ENCODE measurements at regions not wholly inside any gene's neighbourhood (a gene's known extent, or its start where the extent isn't known, plus 50 kb on each side); places are given as distances from the start of the nearest gene placed in this dataset.
A peak's percentile ranks its signal among the peaks of the same experiment; 100 is the strongest.
"Not testable (repeated sequence)": the region's sequence is repeated elsewhere in the genome, so short reads cannot be mapped to it uniquely, and the experiment has no call there.

DNA sequence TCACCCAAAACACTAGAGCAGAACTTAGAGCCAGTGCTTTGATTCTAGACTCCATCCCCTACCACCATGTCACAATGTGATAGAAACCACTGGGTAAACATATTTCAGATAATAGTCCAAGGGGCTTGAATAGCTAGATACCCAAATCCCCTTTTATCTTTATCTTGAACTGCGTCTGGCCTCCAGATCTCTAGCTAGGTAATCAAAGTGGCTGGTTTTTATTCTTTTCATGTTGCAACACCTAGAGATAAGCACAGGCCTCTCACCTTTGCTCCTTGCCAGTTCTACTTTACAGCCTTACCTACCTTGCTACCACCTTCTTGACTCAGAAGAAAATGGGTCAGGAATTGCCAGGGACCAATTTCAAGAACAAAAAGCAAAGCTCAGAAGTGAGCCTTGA lies 171.2 kb downstream of the C1D start:
- Histone ChIP-seq H3K4me3 (no peak overlapping the region), H3K27ac (no peak overlapping the region), H3K4me1 (replicated peaks in 1 of 2) (peaks cover 30 to 47% of the 10 kb centered on the region in 2 donors)
- no peak for ATAC-seq (replicated peaks in 6 of 8)
- WGBS, 10 experiments = 83 to 100% (median 100%) methylated on average over 1 of the region's 1 CpG; no CpG with 5 or more reads in 5 of the 10 experiments
- in situ Hi-C loops (cut with MboI; ENCODE audit: low pct_unique_long_range_greater_than_20kb in 2 of 9, low sequenced_read_pairs in 9 of 9, unreplicated experiment in 9 of 9) = no loop called here

DNA sequence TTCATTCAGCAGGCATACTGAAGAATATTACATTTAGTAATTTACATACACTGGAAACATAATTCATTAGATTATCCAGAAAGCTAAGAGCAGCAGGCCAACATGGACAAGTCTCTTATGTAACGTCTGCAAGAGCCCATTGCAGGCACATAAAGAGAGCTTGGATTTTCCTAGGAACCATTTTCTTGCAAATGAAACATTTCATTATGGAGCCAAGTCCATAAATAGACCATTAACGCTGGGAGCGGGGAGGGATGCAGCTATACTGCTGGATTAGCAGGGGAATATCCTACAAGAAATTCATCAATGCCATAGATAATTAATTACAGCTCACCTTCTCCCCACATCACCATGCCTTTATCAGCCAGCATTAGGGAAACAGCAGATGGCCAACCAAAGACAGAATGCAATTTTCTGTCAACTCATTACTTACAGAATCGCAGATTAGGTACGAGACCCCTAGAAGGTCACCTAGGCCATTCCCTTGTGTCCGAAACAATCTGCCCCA lies 170.4 kb downstream of the C1D start:
- in situ Hi-C loops (cut with MboI; ENCODE audit: low pct_unique_long_range_greater_than_20kb in 2 of 9, low sequenced_read_pairs in 9 of 9, unreplicated experiment in 9 of 9) = no loop called here
- ATAC-seq (replicated peaks in 6 of 8) = peak in 5 of 8 experiments; percentile 32 to 64 (median 46)
- Histone ChIP-seq H3K27ac (peak overlapping the region in 1 of 2 donors; percentile 5), H3K4me1 (replicated peaks in 1 of 2) (peaks cover 33 to 55% of the 10 kb centered on the region in 2 donors), H3K4me3 (no peak overlapping the region)
- 0 to 80% (median 39%) methylated on average over 1 to 6 of the region's 6 CpGs; no CpG with 5 or more reads in 2 of the 10 experiments for WGBS, 10 experiments

DNA sequence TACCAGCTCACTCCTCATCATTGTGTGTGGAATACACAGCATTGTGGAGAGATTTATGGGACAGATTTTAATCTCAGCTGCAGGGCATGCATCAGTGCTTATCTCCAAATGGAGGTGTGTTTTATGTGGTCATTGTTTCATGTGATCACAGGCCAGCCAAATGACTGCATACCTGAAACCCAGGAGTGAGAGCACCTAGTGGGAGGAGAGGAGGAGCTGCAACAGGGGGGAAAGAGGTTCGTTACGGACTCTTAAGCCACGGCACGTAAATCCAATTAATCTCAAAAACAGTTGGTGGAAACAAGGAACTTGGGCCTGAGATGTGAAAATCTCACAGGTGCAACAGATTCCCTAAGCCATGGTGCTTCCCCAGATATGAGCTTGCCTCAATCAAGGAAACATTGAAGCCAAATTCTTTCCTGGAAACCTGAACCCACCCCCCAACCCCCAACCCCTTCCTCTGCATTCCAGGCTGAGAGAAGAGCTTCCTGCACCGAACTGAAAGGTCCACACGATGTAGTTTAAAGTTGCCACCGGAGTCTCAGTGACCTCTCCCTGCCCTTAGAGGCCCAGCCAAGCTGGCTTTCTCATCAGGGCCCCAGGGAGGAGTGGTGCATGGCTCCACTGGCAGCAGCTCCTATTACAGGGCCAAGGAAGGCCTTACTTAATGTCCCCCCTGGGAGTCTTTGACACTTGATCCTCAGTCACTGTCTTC lies 167.4 kb downstream of the C1D start:
- H3K4me1 ChIP-seq (replicated peaks in 1 of 2) = peaks cover 33 to 61% of the 10 kb centered on the region in 2 donors
- in situ Hi-C loops (cut with MboI; ENCODE audit: low pct_unique_long_range_greater_than_20kb in 2 of 9, low sequenced_read_pairs in 9 of 9, unreplicated experiment in 9 of 9) = no loop called here
- H3K4me3 ChIP-seq = no peak overlapping the region
- peak in 6 of 8 experiments; percentile 47 to 85 (median 76) for ATAC-seq (replicated peaks in 6 of 8)
- H3K27ac ChIP-seq = peak overlapping the region; percentile 16 to 19
- WGBS, 10 experiments = 0 to 100% (median 77%) methylated on average over 1 to 4 of the region's 7 CpGs; no CpG with 5 or more reads in 2 of the 10 experiments

DNA sequence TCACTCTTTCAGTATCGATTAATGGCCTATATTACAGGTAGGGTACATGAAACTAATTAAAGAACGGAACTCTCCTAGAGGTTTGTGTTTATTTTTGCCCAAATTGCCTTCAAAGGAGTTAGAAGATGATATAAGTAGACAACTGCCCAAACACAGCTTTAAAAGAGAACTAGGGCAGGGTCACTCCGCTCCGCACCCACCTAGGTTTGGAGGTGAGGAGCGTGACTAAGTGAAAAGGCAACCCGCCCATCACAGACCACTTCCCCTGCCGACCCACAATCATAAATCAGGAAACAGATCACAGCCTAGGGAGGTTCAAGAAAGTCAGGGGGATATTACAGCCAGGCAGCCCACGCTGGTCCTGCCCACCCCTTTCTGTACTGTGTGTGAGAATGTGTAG lies 166.7 kb downstream of the C1D start:
- no peak overlapping the region for H3K27ac ChIP-seq
- peaks cover 33 to 57% of the 10 kb centered on the region in 2 donors for H3K4me1 ChIP-seq (replicated peaks in 1 of 2)
- in situ Hi-C loops (cut with MboI; ENCODE audit: low pct_unique_long_range_greater_than_20kb in 2 of 9, low sequenced_read_pairs in 9 of 9, unreplicated experiment in 9 of 9) = no loop called here
- 54 to 100% (median 93%) methylated on average over 1 to 5 of the region's 8 CpGs; no CpG with 5 or more reads in 3 of the 10 experiments for WGBS, 10 experiments
- H3K4me3 ChIP-seq = no peak overlapping the region
- peak in 3 of 8 experiments; percentile 13 to 25 (median 18) for ATAC-seq (replicated peaks in 6 of 8)

DNA sequence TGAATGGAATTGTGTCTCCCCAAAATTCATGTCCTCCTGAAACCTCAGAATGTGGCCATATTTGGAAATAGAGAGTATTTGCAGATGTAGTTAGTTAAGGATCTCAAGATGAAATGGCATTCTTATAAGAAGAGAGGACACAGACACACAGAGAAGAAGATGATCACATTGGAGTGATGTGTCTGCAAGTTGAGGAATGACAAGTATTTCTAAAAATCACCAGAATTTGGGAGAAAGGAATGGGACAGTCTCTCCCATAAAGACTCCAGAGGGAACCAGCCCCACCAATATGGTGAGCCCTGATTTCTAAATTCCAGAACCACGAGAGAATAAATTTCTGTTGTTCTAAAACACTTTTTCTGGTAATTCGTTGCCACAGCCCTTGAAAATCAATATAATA lies 166.3 kb downstream of the C1D start:
- WGBS, 10 experiments = 0 to 100% (median 85%) methylated on average over 1 to 2 of the region's 2 CpGs; no CpG with 5 or more reads in 4 of the 10 experiments

DNA sequence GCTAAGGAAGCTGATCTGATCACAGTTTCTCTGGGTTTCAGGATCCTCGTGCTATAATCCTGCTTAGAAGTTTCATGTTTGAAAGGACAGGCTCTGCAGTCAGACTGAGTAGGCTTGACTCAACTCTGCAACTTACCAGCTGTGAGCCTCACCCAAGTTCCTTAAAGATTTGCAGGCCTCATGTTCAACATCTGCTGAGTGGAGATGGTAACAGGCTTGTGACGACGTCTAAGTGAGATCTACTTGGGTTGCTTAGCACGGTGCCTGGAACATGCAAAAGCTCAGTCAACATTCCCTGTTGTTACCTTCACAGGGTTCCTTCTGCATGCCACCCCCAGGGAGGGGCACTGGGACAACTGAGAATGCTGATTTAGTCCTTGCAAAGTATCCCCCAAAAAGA lies 164.2 kb downstream of the C1D start:
- ATAC-seq (replicated peaks in 6 of 8) = peak in 3 of 8 experiments; percentile 67 to 99 (median 92)
- peaks cover 18 to 36% of the 10 kb centered on the region in 2 donors for H3K4me1 ChIP-seq (replicated peaks in 1 of 2)
- in situ Hi-C loops (cut with MboI; ENCODE audit: low pct_unique_long_range_greater_than_20kb in 2 of 9, low sequenced_read_pairs in 9 of 9, unreplicated experiment in 9 of 9) = no loop called here
- no peak overlapping the region for H3K4me3 ChIP-seq
- H3K27ac ChIP-seq = no peak overlapping the region
- WGBS, 10 experiments = 0 to 73% (median 60%) methylated on average over 1 to 4 of the region's 4 CpGs; no CpG with 5 or more reads in 3 of the 10 experiments

More for the DNA sequence above, 166.3 kb downstream of the C1D start:
- in situ Hi-C loops (cut with MboI; ENCODE audit: low pct_unique_long_range_greater_than_20kb in 2 of 9, low sequenced_read_pairs in 9 of 9, unreplicated experiment in 9 of 9) = no loop called here
- no peak overlapping the region for H3K27ac ChIP-seq
- H3K4me1 ChIP-seq (replicated peaks in 1 of 2) = peaks cover 32 to 53% of the 10 kb centered on the region in 2 donors
- no peak overlapping the region for H3K4me3 ChIP-seq
- no peak for ATAC-seq (replicated peaks in 6 of 8)

DNA sequence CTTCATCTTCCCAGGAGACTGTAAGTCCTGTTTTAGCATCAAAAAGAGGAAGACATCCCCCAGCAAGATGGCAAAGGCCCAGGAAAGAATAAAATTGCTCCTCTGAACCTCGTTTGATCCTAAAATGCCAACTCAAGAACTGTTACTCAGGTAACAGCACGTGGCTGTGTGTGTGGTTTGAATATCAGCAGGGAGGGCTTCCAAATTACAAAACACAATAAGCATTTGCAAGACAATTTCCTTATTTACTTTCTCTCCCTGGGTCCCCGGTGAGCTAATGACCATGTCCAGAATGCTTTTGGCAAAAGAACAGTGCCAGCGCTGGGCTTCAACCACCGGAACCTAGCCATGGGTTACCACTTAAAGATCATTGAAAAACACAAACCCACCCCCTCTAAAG lies 163.6 kb downstream of the C1D start:
- no peak overlapping the region for H3K4me3 ChIP-seq
- in situ Hi-C loops (cut with MboI; ENCODE audit: low pct_unique_long_range_greater_than_20kb in 2 of 9, low sequenced_read_pairs in 9 of 9, unreplicated experiment in 9 of 9) = no loop called here
- no peak overlapping the region for H3K27ac ChIP-seq
- WGBS, 10 experiments = 4 to 78% (median 36%) methylated on average over 3 to 5 of the region's 5 CpGs; no CpG with 5 or more reads in 3 of the 10 experiments
- no peak for ATAC-seq (replicated peaks in 6 of 8)
- H3K4me1 ChIP-seq (replicated peaks in 1 of 2) = peaks cover 18 to 42% of the 10 kb centered on the region in 2 donors

DNA sequence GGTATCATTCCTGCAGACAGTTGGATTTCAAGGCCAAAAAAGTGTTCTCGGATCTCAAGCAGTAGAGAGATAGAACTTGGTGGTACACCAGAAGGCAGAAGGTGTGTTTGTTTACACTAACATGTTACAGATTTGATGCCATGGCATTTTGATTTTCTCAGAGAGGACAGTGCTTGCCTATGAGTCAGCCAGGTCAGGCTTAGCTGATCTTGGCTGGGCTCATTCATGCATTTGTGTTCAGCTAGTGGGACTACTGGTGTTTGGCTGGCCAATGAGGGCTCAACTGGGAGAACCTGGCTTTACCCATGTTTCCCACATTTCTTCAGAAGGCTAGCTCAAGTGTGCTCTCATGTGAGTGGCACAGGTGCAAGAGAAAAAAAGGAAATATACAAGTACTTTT lies 162.0 kb downstream of the C1D start:
- Histone ChIP-seq H3K4me3 (no peak overlapping the region), H3K4me1 (replicated peaks in 1 of 2) (peaks cover 17 to 37% of the 10 kb centered on the region in 2 donors), H3K27ac (no peak overlapping the region)
- WGBS, 10 experiments = 56 to 100% (median 89%) methylated on average over 1 of the region's 1 CpG; no CpG with 5 or more reads in 5 of the 10 experiments
- in situ Hi-C loops (cut with MboI; ENCODE audit: low pct_unique_long_range_greater_than_20kb in 2 of 9, low sequenced_read_pairs in 9 of 9, unreplicated experiment in 9 of 9) = no loop called here
- ATAC-seq (replicated peaks in 6 of 8) = no peak

DNA sequence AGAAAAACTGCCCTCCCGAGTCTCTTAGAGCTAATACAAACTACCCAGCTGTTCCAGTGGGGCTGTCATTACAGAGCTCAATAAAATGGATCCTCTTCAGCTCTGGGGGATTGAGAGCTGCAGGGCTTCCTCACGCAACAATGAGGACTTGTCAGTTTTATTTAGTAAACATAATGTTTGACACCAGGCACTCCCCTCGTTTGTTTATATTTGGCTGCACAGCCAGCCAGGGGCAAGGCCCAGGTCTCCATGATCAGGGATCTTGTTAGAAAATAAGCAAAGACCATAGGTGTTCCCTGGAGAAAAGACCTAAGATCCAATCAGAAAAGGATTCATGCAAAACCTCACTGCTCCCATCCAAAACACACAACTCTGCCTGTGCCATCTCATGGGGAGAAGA lies 158.2 kb downstream of the C1D start:
- WGBS, 10 experiments = 25 to 73% (median 60%) methylated on average over 1 to 3 of the region's 3 CpGs; no CpG with 5 or more reads in 3 of the 10 experiments
- ATAC-seq (replicated peaks in 6 of 8) = no peak
- in situ Hi-C loops (cut with MboI; ENCODE audit: low pct_unique_long_range_greater_than_20kb in 2 of 9, low sequenced_read_pairs in 9 of 9, unreplicated experiment in 9 of 9) = no loop called here
- Histone ChIP-seq H3K4me3 (no peak overlapping the region), H3K27ac (peak overlapping the region in 1 of 2 donors; percentile 55), H3K4me1 (replicated peaks in 1 of 2) (peaks cover 8 to 15% of the 10 kb centered on the region in 2 donors)

DNA sequence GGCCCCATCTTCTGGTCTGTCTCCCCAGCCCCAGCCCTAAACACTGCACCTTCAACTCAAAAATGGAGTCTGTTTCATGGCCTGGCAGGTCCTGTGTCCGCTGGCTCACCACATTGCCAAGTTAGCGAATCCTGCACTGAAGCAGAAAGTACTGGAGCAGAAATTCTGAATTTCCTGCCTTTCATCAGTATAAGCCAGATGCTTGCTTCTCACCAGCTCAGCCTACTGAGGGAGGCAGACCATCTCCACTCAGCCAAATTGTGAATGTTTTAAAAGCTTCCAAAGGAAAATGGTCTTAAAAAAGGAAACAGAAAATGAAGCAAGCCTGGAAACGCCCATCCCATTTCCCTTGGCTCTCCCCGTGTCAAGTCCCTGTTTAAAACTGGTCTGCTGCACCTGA lies 157.8 kb downstream of the C1D start:
- in situ Hi-C loops (cut with MboI; ENCODE audit: low pct_unique_long_range_greater_than_20kb in 2 of 9, low sequenced_read_pairs in 9 of 9, unreplicated experiment in 9 of 9) = no loop called here
- peaks cover 8 to 15% of the 10 kb centered on the region in 2 donors for H3K4me1 ChIP-seq (replicated peaks in 1 of 2)
- ATAC-seq (replicated peaks in 6 of 8) = no peak
- peak overlapping the region in 1 of 2 donors; percentile 55 for H3K27ac ChIP-seq
- no peak overlapping the region for H3K4me3 ChIP-seq
- WGBS, 10 experiments = 31 to 70% (median 46%) methylated on average over 1 to 3 of the region's 4 CpGs; no CpG with 5 or more reads in 5 of the 10 experiments

DNA sequence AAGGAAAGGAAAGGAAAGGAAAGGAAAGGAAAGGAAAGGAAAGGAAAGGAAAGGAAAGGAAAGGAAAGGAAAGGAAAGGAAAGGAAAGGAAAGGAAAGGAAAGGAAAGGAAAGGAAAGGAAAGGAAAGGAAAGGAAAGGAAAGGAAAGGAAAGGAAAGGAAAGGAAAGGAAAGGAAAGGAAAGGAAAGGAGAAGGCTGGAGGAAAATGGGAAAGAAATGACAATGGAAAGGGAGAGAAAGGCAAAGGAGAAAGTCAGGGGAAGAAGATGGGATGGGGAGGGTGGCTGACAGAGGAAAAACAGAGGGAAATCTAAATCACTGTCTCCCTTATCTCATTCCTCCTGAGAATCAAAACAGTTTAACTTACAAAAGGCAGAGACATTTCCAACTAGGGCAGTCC lies 156.3 kb downstream of the C1D start:
- H3K4me1 ChIP-seq (replicated peaks in 1 of 2) = peaks cover 8 to 15% of the 10 kb centered on the region in 2 donors
- H3K4me3 ChIP-seq; H3K27ac ChIP-seq; ATAC-seq (replicated peaks in 6 of 8); in situ Hi-C loops (cut with MboI; ENCODE audit: low pct_unique_long_range_greater_than_20kb in 2 of 9, low sequenced_read_pairs in 9 of 9, unreplicated experiment in 9 of 9): not testable (repeated sequence)

DNA sequence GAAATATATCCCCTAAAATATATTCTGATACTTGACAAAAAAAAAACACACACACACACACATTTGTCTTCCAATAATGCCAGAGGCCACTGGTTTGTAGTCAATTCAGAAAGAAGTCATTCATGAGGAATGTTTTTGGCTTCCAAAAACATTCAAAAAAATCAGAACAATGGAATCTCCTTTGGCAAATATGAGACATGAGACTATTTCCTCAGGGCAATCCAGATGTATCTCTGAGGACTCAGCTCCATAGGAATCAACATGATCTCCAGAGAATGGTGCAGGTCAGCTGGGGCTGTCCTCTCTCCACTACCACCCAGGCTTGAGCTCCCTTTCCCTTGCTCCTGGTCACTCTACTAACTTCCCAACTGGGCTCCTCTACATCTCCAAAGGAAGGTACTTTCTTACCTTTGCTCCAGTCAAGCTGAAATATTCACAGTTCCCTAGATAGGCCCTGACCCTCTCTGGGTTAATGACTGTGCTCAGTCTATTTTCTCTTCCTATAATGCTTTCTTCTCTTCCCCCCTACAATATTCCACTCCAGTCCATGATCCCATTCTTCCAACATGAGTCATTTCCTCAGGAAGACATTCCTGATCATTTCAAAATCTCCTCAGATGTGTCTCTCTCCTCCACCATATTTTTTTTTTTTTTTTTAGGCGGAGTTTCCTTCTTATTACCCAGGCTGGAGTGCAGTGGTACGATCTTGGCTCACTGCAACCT lies 145.3 kb downstream of the C1D start:
- Histone ChIP-seq H3K27ac (no peak overlapping the region), H3K4me1 (replicated peaks in 1 of 2) (peaks cover 18 to 29% of the 10 kb centered on the region in 2 donors), H3K4me3 (no peak overlapping the region)
- 14 to 100% (median 89%) methylated on average over 1 to 2 of the region's 2 CpGs; no CpG with 5 or more reads in 3 of the 10 experiments for WGBS, 10 experiments
- in situ Hi-C loops (cut with MboI; ENCODE audit: low pct_unique_long_range_greater_than_20kb in 2 of 9, low sequenced_read_pairs in 9 of 9, unreplicated experiment in 9 of 9) = no loop called here
- peak in 3 of 8 experiments; percentile 48 to 77 (median 50) for ATAC-seq (replicated peaks in 6 of 8)

DNA sequence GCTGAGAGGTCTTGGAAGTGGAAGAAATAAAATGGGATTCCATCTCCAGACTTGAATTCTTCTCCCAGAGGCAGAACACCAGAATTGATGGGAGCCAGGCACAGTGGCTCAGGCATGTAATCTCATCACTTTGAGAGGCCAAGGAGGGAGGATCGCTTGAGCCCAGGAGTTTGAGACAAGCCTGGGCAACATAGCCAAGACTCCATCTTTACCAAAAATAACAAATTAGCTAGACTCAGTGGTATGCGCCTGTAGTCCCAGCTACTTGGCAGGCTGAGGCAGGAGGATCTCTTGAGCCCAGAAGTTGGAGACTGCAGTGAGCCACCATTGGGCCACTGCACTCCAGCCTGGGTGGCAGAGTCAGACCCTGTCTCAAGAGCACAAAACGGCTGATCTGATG lies 144.3 kb downstream of the C1D start:
- ATAC-seq (replicated peaks in 6 of 8) = no peak

More for the DNA sequence above, 144.3 kb downstream of the C1D start:
- Histone ChIP-seq H3K4me3 (no peak overlapping the region), H3K4me1 (replicated peaks in 1 of 2) (peaks cover 18 to 32% of the 10 kb centered on the region in 2 donors), H3K27ac (no peak overlapping the region)
- WGBS, 10 experiments = 20 to 100% (median 100%) methylated on average over 1 to 2 of the region's 3 CpGs; no CpG with 5 or more reads in 2 of the 10 experiments
- in situ Hi-C loops (cut with MboI; ENCODE audit: low pct_unique_long_range_greater_than_20kb in 2 of 9, low sequenced_read_pairs in 9 of 9, unreplicated experiment in 9 of 9) = no loop called here
